CD14-positive monocyte (primary cell): ENCODE measurements at regions not wholly inside any gene's neighbourhood (a gene's known extent, or its start where the extent isn't known, plus 50 kb on each side); places are given as distances from the start of the nearest gene placed in this dataset.

Source experiments
- DNase-seq, 3 donors: peaks; one replicate each; pipeline ENCODE4 v3.0.0-alpha.2; 2011 to 2022
- H2AFZ ChIP-seq: 2 replicates; pipeline ENCODE4 v1.6.0; 2012; ENCODE audit warnings: mild to moderate bottlenecking, low read depth, low read length, inconsistent platforms; ENCODE audit not compliant: insufficient read depth, poor library complexity, severe bottlenecking
- H3K27ac ChIP-seq, 2 donors: 1 replicate in 1 of 2; 2 replicates in 1 of 2; pipeline ENCODE4 v1.5.1; 2012 to 2013; ENCODE audit warnings: low read length in 2 of 2, control low read depth in 1 of 2, inconsistent platforms in 1 of 2, low read depth in 1 of 2, mild to moderate bottlenecking in 1 of 2
- H3K27me3 ChIP-seq, 2 donors: one replicate each; pipeline versions ENCODE4 v1.6.0 to v1.6.1; 2011 to 2013; ENCODE audit warnings: low read length in 2 of 2; ENCODE audit not compliant: control insufficient read depth in 2 of 2, insufficient read depth in 2 of 2
- H3K36me3 ChIP-seq, 2 donors: replicated peaks in 1 of 2; 1 replicate in 1 of 2; 2 replicates in 1 of 2; pipeline versions ENCODE4 v1.5.1 to v1.6.1; 2012 to 2013; ENCODE audit warnings: low read length in 2 of 2, control low read depth in 1 of 2, inconsistent platforms in 1 of 2, mild to moderate bottlenecking in 1 of 2; ENCODE audit not compliant: insufficient read depth in 2 of 2, control insufficient read depth in 1 of 2
- H3K4me1 ChIP-seq, 2 donors: 1 replicate in 1 of 2; 2 replicates in 1 of 2; pipeline versions ENCODE4 v1.5.1 to v1.6.1; 2012 to 2013; ENCODE audit warnings: low read length in 2 of 2, control low read depth in 1 of 2, inconsistent platforms in 1 of 2, mild to moderate bottlenecking in 1 of 2, moderate library complexity in 1 of 2; ENCODE audit not compliant: insufficient read depth in 2 of 2, control insufficient read depth in 1 of 2
- H3K4me2 ChIP-seq: replicated peaks from 2 replicates; pipeline ENCODE3; 2012; ENCODE audit warnings: low read length, moderate library complexity, mild to moderate bottlenecking; ENCODE audit not compliant: poor library complexity, severe bottlenecking; ENCODE audit errors: extremely low read depth
- H3K4me3 ChIP-seq, 3 experiments: fragments of 200-600 bp in 1 of 3; sonication (generic) in 1 of 3; replicated peaks in 1 of 3; 1 replicate in 2 of 3; 2 replicates in 1 of 3; pipeline ENCODE4 v1.5.1; 2011 to 2013; ENCODE audit warnings: low read length in 3 of 3, mild to moderate bottlenecking in 3 of 3, control low read depth in 2 of 3, low read depth in 2 of 3, inconsistent platforms in 1 of 3, moderate library complexity in 1 of 3
- H3K79me2 ChIP-seq: 2 replicates; pipeline ENCODE4 v1.6.0; 2012; ENCODE audit warnings: mild to moderate bottlenecking, control low read depth, inconsistent platforms, low read length, moderate library complexity; ENCODE audit not compliant: insufficient read depth
- H3K9ac ChIP-seq: 2 replicates; pipeline ENCODE4 v1.6.0; 2017; ENCODE audit warnings: low read length, mild to moderate bottlenecking; ENCODE audit not compliant: insufficient read depth, poor library complexity, severe bottlenecking
- H3K9me3 ChIP-seq, 2 donors: replicated peaks in 1 of 2; 1 replicate in 1 of 2; 2 replicates in 1 of 2; pipeline versions ENCODE4 v1.5.1 to v1.6.1; 2012 to 2013; ENCODE audit warnings: low read length in 2 of 2, control low read depth in 1 of 2; ENCODE audit not compliant: control insufficient read depth in 1 of 2, insufficient read depth in 1 of 2
- H4K20me1 ChIP-seq: 2 replicates; pipeline ENCODE4 v1.6.0; 2012; ENCODE audit warnings: mild to moderate bottlenecking, low read length, control low read depth, moderate library complexity; ENCODE audit not compliant: insufficient read depth
- H3K27ac Mint-ChIP-seq, 7 donors: one replicate each; pipeline ENCODE4 v1.8.0; 2020; ENCODE audit warnings: mild to moderate bottlenecking in 7 of 7, mixed read lengths in 7 of 7, moderate library complexity in 6 of 7, inconsistent platforms in 2 of 7
- H3K27me3 Mint-ChIP-seq, 3 donors: one replicate each; pipeline ENCODE4 v1.8.0; 2021 to 2022; ENCODE audit warnings: low read depth in 3 of 3, mild to moderate bottlenecking in 3 of 3, mixed read lengths in 3 of 3, moderate library complexity in 3 of 3, inconsistent platforms in 1 of 3
- H3K36me3 Mint-ChIP-seq, 2 donors: one replicate each; pipeline ENCODE4 v1.8.0; 2020; ENCODE audit warnings: mixed read lengths in 2 of 2, inconsistent platforms in 1 of 2, mild to moderate bottlenecking in 1 of 2
- H3K4me1 Mint-ChIP-seq: one replicate; pipeline ENCODE4 v1.8.0; 2020; ENCODE audit warnings: mild to moderate bottlenecking, mixed read lengths
- H3K4me3 Mint-ChIP-seq, 2 donors: one replicate each; pipeline ENCODE4 v1.8.0; 2020; ENCODE audit warnings: mild to moderate bottlenecking in 2 of 2, mixed read lengths in 2 of 2, moderate library complexity in 1 of 2
- H3K9me3 Mint-ChIP-seq, 7 donors: one replicate each; pipeline ENCODE4 v1.8.0; 2020 to 2022; ENCODE audit warnings: mixed read lengths in 7 of 7, mild to moderate bottlenecking in 6 of 7, moderate library complexity in 6 of 7, inconsistent platforms in 2 of 7
- CTCF ChIP-seq: fragments of 200-600 bp; IDR thresholded peaks from one replicate; pipeline ENCODE4 v1.8.0; 2022; ENCODE audit warnings: antibody characterized with exemption, mild to moderate bottlenecking
- WGBS: methylation state at CpG from one replicate; pipeline ENCODE4 v1.1.5; 2013; ENCODE audit warnings: missing lambda C conversion rate; ENCODE audit not compliant: insufficient coverage; 5-methylcytosine and 5-hydroxymethylcytosine counted together
- intact Hi-C, 2 donors: fragments of 100-400 bp; cut with micrococcal nuclease; formaldehyde crosslinking; loops; one replicate each; pipeline versions ENCODE4 v1.15.0 to v1.15.1; 2023

GRCh38 chr11:133692126-133692934, 153.0 kb downstream of the SPATA19 start:
- no peak for DNase-seq
- Mint-ChIP-seq H3K27me3 (peaks cover 0 to 2% (median 2%) of the 10 kb centered on the region in 3 donors), H3K27ac (no peak overlapping the region), H3K36me3 (no peaks in the 10 kb centered on the region), H3K4me3 (no peak overlapping the region), H3K9me3 (peaks cover 0 to 10% (median 0%) of the 10 kb centered on the region in 7 donors), H3K4me1 (no peaks in the 10 kb centered on the region)
- no peaks in the 10 kb centered on the region for H3K79me2 ChIP-seq
- intact Hi-C loops: no loop called here
- H3K4me1 ChIP-seq: no peaks in the 10 kb centered on the region
- H3K36me3 ChIP-seq: no peaks in the 10 kb centered on the region
- H2AFZ ChIP-seq: no peak overlapping the region
- H4K20me1 ChIP-seq: no peaks in the 10 kb centered on the region
- WGBS: 69% methylated on average over 6 of the region's 8 CpGs
- H3K4me2 ChIP-seq: no peak overlapping the region
- no peaks in the 10 kb centered on the region for H3K27me3 ChIP-seq
- H3K9ac ChIP-seq: no peak overlapping the region
- no peak for TF ChIP-seq CTCF
- H3K27ac ChIP-seq: no peak overlapping the region
- no peaks in the 10 kb centered on the region for H3K9me3 ChIP-seq
- H3K4me3 ChIP-seq: no peak overlapping the region

GRCh38 chr11:133687781-133688180, 155.5 kb upstream of the OPCML start:
- Histone ChIP-seq H3K27me3 (no peaks in the 10 kb centered on the region), H3K79me2 (no peaks in the 10 kb centered on the region), H3K36me3 (no peaks in the 10 kb centered on the region), H3K9me3 (no peaks in the 10 kb centered on the region), H2AFZ (no peak overlapping the region), H3K9ac (no peak overlapping the region), H3K4me3 (no peak overlapping the region), H3K27ac (no peak overlapping the region), H4K20me1 (no peaks in the 10 kb centered on the region), H3K4me1 (no peaks in the 10 kb centered on the region), H3K4me2 (no peak overlapping the region)
- H3K27ac Mint-ChIP-seq: no peak overlapping the region
- H3K27me3 Mint-ChIP-seq: peaks cover 0 to 2% (median 0%) of the 10 kb centered on the region in 3 donors
- intact Hi-C loops: no loop called here
- peaks cover 0 to 4% (median 0%) of the 10 kb centered on the region in 7 donors for H3K9me3 Mint-ChIP-seq
- H3K36me3 Mint-ChIP-seq: no peaks in the 10 kb centered on the region
- TF ChIP-seq CTCF: no peak
- 87% methylated on average over 3 of the region's 5 CpGs for WGBS
- H3K4me3 Mint-ChIP-seq: no peak overlapping the region
- no peaks in the 10 kb centered on the region for H3K4me1 Mint-ChIP-seq
- no peak for DNase-seq
